HG03442 (cell line): ENCODE measurements at regions not wholly inside any gene's neighbourhood (a gene's known extent, or its start where the extent isn't known, plus 50 kb on each side); places are given as distances from the start of the nearest gene placed in this dataset.

Experiments
- ATAC-seq: cut with Tn5 transposase; IDR thresholded peaks from one replicate; pipeline ENCODE4 v1.9.1; 2021; ENCODE audit warnings: mild to moderate bottlenecking, moderate library complexity; ENCODE audit not compliant: unreplicated experiment

DNA sequence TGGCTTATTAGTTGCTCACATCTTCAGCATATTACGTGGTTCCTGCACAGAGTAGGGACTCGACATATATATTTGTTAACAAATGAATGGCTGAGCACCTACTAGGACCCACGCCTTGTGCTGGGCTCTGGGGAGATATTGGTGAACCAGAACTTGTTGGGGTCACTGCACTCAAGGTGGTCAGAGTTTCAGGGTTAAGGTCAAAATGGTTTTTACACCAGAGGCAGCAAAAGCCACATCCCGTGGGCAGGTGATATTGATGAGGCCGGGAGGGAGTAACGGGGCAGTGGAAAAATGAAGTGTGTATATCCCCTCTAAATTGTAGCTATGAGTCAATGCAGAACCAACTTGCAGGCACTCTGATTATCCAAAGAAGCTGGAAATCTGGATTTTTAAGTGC lies 136.5 kb upstream of the KLF4 start:
- ATAC-seq = no peak

DNA sequence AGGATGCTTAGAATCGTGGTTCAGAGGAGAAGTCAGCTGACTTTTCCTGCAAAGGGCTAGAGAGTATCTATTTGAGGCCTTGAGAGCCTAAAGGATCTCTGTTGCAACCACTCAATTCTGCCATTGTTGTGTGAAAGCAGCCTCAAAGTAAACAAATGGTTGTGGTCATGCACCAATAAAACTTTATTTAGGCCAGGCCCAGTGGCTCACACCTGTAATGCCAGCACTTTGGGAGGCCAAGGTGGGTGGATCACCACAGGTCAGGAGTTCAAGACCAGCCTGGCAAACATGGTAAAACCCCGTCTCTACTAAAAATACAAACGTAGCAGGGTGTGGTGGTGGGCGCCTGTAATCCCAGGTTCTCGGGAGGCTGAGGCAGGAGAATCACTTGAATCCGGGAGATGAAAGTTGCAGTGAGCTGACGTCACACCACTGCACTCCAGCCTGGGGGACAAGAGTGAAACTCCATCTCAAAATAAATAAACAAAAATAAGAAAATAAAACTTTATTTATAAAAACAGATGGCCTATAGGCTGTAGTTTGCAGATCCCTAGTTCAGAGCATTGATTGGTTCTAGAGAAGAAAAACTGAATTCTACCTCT lies 135.9 kb upstream of the KLF4 start:
- no peak for ATAC-seq

- ATAC-seq = no peak
Measured at GRCh38 chr9:107624234-107624948, 134.8 kb upstream of the KLF4 start.

- ATAC-seq = no peak
Measured at GRCh38 chr9:107621436-107621835, 131.9 kb upstream of the KLF4 start.

DNA sequence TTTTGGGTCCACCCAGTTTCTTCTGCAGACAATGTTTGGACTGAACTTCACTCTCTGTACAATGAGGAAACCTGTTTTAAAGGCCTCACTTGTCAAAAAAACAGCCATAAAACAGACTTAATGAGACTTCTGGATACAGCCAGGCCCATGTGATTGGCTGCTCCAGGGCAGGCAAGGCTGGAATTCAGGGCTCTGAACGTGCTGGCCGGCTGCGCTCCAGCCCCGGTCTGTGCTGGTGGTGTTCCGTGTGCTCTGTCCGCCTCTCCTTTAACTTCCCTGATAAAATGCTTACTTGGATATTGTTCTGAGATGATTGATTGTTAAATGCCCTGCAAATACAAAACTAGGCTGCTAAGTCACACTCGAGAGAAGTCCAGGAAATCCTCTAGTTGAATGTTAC lies 131.2 kb upstream of the KLF4 start:
- no peak for ATAC-seq

DNA sequence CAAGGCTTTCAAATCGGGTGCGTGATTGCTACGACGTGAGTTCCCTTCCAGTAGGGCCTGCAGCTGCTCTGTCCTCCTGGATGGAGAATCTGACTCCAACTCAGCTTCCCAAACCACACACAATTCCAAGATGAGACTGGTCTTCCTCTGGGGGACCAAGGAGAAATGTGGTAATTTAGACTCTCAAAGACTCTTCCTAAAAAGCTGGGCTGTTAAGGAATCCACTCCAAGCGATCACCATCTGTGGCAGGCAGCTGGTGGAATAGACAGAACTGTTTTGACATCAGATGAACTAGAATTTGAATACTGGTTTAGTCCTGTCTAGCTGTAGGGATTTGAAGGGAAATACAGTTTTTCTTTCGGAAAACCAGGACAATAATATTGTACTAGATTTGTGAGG lies 130.7 kb upstream of the KLF4 start:
- ATAC-seq = no peak

DNA sequence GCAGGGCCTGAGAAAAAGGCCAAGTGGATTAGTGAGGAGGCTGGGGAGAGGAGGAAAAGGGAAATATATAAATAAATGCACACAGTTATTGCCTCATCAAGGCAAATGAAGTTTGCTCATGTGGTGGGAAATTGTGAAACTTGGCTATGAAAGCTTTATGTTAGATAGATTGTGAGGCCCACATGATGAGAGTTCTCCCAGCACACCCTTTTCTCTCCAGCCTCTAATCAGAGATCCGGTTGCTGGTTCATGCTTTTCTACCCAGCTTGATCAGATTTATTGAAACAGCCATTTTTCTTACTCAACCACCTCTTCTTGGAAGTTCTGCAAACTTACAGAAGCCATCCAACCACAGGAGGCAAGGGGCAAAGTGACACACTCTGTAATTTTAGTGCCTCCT lies 125.8 kb upstream of the KLF4 start:
- no peak for ATAC-seq

GRCh38 chr9:107614765-107615164 lies 125.2 kb upstream of the KLF4 start:
- no peak for ATAC-seq

- ATAC-seq = no peak
Measured at GRCh38 chr9:107613321-107613720, 123.8 kb upstream of the KLF4 start.

- no peak for ATAC-seq
Measured at GRCh38 chr9:107612136-107612535, 122.6 kb upstream of the KLF4 start.

DNA sequence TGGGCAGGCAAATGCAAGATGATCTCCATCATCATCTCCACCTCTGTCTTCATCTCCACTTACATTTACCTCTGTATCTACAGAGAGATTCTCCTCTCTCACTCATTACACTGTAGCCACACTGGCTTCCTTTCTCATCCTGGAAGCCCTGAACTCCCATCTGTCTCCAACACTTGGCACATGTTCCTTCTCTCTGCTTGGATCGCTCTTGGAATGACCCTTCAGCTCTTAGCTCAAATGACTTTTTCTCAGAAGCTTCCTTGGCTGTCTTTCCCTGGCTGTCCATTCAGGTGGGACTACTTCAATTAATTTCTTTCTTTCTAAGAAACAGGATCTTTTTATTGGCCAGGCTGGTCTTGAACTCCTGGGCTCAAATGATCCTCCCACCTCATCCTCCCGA lies 120.0 kb upstream of the KLF4 start:
- ATAC-seq = no peak

DNA sequence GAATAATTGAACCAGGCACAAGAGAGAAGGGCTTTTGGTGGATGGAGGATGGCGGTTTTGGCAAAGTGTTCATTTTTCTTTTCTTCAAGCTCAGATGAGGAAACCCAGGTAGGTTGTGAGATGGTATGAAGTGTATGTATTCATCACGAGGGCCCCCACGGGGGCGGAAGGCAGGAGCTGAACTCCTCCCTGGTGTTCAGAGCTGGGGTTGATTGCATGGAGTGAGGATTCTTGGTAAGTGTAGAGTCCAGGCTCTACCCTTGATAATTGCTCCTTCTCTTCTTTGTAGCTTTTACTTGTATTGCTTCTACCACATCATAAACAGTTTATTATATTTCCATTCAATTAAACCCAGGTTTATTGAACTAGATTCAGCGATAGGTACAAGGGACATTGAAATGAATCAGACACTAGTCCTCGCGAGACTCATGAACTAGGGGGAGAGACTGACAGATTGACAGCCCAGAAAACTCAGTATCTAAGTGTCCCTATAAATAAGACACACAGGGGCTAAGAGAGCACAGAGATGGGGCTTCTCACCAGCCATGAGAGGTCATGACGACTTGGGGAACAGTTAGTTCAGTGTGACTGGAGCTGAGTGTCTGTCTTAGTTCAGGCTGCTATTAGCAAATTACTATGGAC lies 116.7 kb upstream of the KLF4 start:
- ATAC-seq = no peak

DNA sequence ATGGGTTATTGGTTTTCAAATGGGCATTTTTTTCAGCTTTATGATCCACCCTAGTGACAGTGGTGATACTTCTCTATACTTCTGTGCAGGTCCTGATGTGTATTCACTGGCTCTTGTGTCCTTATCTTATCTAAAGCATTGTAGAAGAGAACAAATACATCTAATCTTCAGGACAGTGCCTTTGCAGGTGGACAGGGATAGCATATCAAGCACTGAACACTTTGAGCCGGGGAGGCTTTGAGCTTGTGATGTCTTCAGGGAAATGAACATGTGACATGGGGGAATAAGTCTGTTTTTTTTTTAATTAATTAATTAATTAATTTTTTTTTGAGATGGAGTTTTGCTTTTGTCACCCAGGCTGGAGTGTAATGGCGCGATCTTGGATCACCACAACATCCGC lies 115.5 kb upstream of the KLF4 start:
- no peak for ATAC-seq

DNA sequence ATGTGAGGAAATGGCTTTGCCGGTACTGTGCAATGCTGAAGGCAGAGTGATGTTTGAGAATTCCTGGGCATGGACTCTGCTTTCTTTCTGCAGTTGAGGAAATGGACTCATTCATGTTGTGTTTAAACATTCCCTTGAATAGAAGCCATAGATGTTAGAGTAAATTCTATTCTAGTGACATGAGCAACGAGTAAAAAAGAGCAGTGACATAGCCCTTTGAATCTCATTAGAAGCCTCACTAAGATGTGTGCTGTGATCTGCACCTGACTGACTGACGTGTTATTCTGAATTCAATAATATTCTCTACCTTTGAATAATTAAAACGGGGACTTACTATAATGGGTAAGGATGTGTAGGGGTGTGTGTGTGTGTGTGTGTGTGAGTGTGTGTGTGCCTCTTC lies 113.7 kb upstream of the KLF4 start:
- no peak for ATAC-seq

GRCh38 chr9:107600060-107600573 lies 110.5 kb upstream of the KLF4 start:
- ATAC-seq = no peak

DNA sequence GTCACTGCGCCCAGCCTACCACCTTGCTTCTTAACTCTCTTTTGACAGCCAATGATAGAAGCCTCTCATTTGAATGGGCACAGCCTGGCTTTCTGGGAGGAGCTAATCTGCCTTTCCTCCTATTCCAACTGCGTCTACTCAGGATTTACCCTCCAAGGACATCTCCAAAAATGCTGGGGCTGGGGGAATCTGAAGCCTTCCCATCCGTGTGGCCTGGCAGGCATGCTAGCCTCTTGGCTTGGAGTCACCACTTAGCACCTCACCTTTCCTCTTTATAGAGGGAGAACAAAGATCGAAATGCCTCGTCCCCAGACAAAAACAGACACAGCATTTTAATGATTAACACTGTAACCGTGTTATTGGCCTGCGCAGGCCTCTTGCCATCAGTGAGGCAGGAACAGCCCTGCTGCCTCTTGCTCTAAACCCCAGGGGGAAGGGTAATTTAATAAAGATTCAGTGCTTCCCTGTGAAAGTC lies 108.2 kb upstream of the KLF4 start:
- no peak for ATAC-seq

- ATAC-seq = no peak
Measured at GRCh38 chr9:107594908-107595530, 105.5 kb upstream of the KLF4 start.

DNA sequence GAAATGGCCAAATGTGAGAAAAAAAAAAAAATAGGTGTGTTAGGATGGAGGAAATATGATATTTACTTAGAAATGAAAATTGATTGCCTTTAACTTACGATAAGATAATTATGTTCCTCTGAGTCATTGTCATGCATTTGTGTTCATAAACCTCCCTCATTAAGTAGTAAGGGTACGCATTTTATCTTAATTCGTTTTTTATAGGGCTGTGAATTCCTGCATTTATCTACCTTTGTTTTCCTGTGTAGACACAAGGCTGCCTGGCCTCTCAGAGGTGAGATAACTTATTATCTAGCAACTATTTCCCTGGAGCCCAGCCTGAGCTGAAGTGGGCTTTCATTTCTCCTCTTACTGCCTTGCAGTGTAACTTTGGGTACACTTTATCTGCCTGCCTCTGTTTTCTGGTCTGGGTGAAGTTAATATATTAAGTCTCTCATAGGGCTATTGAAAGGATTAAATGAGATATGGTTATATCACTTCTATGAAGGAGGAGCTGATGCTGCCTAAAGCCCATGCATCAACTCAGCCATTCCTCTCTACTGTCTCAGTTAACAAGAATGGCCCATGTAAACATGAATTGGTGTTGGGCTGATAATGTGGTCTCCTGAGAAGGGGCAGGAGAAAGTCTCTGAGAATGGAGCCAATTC lies 103.8 kb upstream of the KLF4 start:
- ATAC-seq = no peak

DNA sequence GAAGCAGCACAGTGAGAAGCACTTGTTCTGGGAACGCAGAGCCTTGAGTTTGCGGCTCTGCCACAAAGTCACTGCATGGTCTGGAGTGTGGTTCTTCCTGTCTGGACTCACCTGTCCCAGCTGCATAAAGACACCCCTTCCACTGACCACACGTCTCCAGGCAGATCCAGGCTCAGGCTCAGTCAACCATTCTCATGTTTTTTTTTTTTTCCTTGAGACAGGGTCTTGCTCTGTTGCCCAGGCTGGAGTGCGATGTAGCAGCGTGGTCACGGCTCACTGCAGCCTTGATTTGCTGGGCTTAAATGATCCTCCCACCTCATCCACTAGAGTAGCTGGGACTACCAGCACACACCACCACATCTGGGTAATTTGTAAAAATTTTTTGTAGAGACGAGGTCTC lies 102.9 kb upstream of the KLF4 start:
- ATAC-seq = no peak

DNA sequence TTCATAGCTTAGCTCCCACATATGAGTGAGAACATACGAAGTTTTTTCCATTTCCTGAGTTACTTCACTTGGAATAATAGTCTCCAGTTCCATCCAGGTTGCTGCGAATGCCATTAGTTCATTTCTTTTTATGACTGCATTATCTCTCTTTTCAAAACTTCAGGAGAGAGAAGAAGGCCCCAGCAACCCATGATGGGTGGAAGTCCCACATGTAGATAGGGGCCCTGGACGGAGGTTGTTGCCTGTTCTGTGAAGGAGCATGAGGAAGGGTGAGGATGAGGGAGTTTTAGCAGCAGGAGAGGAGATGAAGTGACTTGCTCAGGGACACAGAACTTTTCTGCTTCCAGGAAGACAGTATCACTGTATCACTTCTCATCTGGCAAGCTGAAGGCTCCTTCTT lies 102.2 kb upstream of the KLF4 start:
- no peak for ATAC-seq

DNA sequence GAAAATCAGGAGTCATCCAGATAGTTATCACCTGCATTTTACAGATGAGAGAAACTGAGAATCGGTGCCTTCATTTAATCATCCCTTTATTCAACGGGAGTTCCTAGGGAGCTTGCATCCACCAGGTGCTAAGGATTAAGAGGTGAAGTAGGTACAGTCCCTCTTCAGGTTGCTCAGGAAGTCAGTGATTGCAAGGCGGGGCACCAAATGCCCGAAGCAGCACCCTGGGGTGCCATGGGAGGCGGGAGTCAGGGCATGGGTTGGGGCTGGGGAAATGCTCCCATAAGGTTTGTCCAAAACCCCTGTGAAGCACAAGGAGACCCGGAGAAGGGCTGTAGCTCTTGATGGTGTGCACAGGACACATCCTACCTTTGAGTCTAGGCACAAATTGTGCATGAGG lies 98.8 kb upstream of the KLF4 start:
- ATAC-seq = no peak
